NCI-H82 treated with DMSO at 0.1 percent for 48 hours (cell line): ENCODE measurements at regions not wholly inside any gene's neighbourhood (a gene's known extent, or its start where the extent isn't known, plus 50 kb on each side); places are given as distances from the start of the nearest gene placed in this dataset.

Experiments used
- DNase-seq: peaks from one replicate; lab custom pipeline; 2025; ENCODE audit not compliant: unreplicated experiment; lab: John Stamatoyannopoulos, UW

DNA sequence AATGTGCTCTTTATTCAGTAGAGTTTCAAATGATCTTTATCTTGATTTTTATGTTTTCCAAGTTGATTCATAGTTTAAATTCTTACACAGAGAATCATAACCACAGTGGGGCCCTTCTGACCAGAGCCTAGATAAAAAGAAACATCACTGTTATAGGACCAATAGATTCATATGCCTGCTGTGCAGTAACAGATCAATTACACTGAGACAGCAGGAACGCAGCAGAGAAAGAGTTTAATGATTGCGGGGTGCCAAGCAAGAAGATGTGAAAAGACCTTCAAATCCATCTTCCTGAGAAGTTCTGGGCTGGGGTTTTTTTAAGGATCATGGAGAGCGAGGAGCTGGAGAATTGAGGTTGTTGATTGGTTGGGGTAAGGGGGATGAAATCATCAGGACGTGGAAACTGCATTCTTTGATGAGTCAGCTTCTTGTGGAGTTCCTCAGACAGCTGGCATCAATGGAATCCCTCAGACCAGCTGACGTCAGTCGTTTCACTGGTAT is 346.6 kb downstream of the TBC1D4 start:
- no peak for DNase-seq

DNA sequence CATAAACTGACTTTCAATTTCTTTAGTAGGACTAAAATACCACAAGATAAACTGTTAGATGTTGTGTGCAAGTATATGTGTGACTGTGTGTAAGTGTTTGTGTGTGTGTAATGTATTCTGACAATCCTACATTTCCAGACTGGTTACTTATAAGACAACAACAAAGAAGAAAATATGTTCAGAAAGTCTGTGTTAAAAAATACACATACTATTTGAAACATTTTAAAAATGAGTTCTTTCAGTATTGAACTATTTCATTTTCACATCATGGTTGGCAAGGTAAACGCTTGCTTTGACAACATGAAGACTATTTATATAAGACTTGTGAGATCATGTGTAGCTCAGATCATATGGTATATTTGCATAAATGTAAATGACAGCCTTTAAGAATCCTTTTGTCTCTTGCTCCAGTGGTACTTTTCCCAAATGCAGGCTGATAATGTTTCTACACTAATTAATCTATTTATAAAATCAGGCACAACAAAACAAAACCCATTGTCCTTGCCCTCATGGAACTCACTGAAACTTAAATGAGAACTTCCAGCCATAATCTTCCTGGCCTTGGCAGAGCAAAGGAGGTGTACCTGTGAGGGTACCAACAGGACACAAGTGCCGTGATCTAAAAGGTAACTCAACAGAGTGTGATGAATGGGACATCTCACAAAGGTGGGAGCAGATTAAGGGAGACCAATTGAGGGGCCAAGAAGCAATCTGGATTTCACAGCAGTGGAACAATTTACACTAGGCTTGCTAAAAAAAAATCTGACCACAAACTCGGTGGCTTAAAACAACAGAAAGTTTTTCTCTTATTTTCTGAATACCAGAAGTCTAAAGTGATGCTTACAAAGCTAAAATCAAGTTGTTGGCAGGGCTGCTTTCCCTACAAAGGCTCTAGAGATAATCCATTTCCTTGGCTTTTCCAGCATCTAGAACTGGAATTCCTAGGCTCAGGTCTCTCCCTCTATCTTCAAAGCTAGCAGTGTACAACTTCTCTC is 349.0 kb downstream of the TBC1D4 start:
- DNase-seq: no peak

DNA sequence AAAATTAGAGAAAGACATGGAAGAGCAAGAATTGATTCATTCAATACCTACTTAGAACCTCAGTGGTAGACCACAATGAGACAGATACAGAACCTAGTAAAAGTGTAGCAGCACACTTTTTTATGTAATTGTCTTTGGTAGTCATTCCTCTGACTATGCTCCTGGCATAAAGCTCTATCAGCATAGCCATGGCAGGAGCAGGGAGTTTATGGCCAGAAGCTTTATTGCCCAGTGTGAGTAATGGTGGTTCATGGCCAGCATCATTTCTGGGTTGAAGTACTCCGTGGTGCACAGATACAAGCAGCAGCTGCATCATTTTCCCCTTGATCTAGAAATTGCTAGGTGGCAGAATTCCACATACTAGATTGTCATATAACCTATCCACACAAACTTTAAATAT is 352.6 kb downstream of the TBC1D4 start:
- no peak for DNase-seq

DNA sequence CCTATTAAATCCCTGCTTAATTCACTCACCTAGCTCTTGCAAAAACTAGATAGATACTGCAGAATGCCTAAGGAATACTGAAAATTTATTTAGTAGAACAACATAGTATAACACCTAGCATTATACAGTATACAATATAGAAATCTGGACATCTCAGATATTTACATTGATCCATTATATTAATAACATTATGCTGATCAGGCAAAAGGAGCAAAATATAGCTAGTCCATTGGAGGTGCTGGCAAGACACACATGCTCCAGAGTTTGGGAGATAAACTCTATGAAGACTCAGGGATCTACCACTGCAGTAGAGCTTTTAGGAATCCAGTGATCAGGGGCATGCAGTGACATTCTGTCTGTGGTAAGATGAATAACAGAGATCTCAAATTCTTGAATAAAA is 357.6 kb downstream of the TBC1D4 start:
- no peak for DNase-seq

GRCh38 chr13:75123428-75123827 is 358.5 kb downstream of the TBC1D4 start:
- no peak for DNase-seq

GRCh38 chr13:75120085-75120484 is 361.9 kb downstream of the TBC1D4 start:
- no peak for DNase-seq

DNA sequence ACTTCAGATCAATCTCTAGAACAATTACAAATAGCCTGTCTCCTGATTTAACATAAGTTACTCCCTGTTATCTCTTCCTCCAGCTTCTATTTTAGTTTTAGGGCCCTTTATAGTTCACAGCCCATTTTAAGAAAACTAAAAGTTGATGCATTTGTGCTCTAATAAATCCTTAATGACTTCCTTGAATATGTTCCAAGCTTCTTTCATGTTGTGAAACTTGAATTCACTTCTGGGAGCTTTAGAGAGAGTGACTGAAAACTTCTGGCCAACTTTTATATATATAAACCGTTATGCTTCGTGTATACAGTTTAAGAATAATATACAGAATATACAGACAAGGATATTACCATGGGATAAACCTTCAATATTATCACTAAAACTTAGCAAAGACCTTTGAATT is 366.8 kb downstream of the TBC1D4 start:
- no peak for DNase-seq

- DNase-seq: no peak
Observed at GRCh38 chr13:75103976-75104375, 378.0 kb downstream of the TBC1D4 start.

- DNase-seq: no peak
Observed at GRCh38 chr13:75102001-75102716, 379.8 kb downstream of the TBC1D4 start.

- DNase-seq: no peak
Observed at GRCh38 chr13:75101348-75101747, 380.6 kb downstream of the TBC1D4 start.

- no peak for DNase-seq
Observed at GRCh38 chr13:75092143-75092542, 389.8 kb downstream of the TBC1D4 start.

- DNase-seq: no peak
Observed at GRCh38 chr13:75091718-75092117, 390.3 kb downstream of the TBC1D4 start.

DNA sequence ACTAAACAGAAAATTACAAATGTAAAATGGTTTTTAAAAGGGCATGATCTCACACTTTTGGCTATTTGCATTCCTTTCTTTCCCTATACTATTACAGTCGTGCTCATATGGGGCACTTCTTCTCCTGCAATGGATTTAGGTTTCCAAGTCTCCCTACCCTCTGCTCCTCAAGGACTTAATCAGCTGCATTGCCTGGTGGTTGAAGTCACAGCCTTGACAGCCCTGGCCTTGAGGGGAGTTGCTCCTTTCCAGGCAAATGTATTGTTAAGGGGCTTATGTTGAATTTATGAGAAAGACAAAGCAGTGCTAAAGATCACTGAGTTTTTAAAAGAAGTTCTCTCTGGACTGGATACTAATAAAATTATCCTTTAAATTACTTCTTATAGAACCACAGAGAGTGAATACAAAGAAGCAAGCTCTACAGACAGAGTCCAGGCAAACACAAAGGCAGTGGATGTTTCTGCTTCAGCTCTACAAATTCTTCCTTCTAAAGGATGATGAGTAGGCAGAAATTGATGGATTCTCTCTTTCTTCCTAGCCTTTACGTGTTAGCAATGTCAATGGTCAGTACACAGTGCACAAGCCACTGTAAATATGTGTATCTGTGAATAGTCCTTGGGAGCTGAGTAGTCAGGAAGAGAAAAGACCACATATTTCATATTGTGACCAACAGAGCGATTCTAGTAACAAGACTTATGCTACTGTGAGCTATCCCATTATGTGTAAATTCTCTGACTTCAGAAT is 390.9 kb downstream of the TBC1D4 start:
- no peak for DNase-seq

GRCh38 chr13:75088915-75089314 is 393.1 kb downstream of the TBC1D4 start:
- no peak for DNase-seq

DNA sequence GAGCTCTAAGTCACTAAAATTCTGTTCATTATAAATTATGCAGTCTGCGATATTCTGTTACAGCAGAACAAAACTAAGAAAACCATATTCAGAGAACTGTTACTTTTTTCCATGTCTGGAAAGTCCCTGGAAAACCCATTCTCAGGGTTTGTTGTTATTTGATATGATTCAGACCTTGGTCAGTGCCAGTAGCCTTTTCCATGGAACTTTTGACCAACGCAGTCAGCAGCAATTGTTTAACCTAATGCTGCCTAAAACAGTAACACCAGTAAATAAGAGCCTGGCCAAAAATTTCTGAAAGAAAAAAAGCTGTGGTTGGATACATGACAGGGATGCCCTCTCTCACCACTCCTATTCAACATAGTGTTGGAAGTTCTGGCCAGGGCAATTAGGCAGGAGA is 402.7 kb downstream of the TBC1D4 start:
- no peak for DNase-seq

GRCh38 chr13:75076476-75076875 is 405.5 kb downstream of the TBC1D4 start:
- DNase-seq: peak; percentile 93

DNA sequence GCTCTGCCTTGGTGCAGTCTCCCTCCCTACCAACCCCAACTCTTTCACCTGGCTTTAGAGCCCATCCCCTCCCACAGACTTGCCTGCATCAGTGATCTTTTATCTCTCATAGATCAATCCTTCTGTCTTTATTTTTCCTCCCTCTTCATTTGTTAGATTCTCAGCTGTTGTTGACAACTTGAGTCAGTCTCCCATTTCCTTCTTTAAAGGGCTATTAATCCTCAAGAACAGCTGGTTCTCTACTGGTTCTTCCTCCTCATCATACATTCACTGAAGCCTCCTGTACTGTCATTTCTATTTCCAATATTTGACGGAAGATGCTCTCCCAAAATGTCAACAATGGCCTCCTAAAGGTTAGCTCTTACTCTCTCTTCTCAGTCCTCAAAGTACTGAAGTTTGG is 408.2 kb downstream of the TBC1D4 start:
- no peak for DNase-seq

DNA sequence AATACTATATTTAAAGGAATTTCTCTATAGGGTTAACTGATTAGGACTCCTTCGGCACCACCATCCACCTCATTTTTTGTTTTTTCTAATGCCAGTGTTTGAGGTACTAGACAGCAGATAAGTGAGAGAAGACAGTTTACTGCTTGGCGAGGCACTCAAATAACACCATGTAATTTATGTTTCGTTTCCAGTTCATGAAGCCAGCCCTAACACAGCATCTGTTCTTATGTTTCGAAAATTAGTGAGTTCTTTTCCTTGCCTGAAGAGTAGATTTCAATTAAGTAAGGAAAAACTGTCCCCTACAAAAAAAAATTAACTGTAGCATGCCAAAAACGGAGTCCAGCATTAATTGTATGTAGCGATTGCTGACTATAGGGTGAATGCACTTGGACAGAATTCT is 409.1 kb downstream of the TBC1D4 start:
- no peak for DNase-seq

GRCh38 chr13:75072368-75072767 is 409.6 kb downstream of the TBC1D4 start:
- no peak for DNase-seq

DNA sequence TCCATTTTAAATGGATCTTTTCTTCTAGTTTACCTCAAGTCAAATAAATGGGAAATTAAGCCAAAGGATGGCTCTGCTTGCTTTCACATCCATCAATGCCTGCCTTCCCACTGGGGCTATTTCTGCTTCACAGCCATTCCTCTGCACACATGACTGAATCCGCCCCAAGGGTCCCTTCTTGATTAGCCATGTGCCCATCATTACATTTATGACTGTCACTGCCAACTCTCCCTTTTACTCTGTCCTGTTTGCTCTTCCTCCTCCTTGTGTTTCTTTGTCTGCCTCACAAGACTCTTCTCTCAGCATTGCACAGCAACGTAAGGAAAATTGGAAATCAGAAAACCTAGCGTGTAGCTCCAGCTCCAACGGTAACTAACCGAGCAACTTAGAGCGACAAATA is 410.2 kb downstream of the TBC1D4 start:
- DNase-seq: no peak

GRCh38 chr13:75071395-75071794 is 410.6 kb downstream of the TBC1D4 start:
- no peak for DNase-seq
